ENCODE measurements at regions not wholly inside any gene's neighbourhood (a gene's known extent, or its start where the extent isn't known, plus 50 kb on each side); places are given as distances from the start of the nearest gene placed in this dataset.

DNA sequence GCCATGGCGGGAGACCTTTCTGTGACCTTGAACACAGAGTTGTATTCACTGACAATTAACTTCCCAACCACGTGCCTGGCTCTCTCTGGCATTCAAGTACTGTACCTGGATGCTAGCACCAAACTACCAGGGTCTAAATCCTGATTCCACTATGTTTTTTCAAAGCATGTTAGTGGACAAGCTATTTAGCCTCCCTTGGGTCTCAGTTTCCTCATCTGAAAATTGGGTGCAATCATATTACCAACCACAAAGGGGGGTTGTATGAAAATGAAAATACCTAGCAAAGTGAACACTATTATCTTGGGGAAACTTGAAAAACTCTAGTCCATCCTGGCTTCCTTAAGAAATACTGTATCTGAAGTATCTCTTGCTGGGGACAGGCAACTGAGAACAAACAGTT is 308.7 kb upstream of the SGK1 start:
- no peaks in the 10 kb centered on the region for H3K36me3 ChIP-seq
- intact Hi-C loops (cut with DNase I): no loop called here
- WGBS, 2 donors: 89 to 90% methylated on average over 2 of the region's 2 CpGs
- no peaks in the 10 kb centered on the region for H3K27me3 ChIP-seq
- H3K4me3 ChIP-seq (replicated peaks in 1 of 3): no peak overlapping the region
- peaks cover 4 to 25% of the 10 kb centered on the region in 2 donors for H3K4me1 ChIP-seq
- no peak for TF ChIP-seq POLR2A (IDR thresholded peaks at IDR 0.05)
- TF ChIP-seq, protein P1, sequence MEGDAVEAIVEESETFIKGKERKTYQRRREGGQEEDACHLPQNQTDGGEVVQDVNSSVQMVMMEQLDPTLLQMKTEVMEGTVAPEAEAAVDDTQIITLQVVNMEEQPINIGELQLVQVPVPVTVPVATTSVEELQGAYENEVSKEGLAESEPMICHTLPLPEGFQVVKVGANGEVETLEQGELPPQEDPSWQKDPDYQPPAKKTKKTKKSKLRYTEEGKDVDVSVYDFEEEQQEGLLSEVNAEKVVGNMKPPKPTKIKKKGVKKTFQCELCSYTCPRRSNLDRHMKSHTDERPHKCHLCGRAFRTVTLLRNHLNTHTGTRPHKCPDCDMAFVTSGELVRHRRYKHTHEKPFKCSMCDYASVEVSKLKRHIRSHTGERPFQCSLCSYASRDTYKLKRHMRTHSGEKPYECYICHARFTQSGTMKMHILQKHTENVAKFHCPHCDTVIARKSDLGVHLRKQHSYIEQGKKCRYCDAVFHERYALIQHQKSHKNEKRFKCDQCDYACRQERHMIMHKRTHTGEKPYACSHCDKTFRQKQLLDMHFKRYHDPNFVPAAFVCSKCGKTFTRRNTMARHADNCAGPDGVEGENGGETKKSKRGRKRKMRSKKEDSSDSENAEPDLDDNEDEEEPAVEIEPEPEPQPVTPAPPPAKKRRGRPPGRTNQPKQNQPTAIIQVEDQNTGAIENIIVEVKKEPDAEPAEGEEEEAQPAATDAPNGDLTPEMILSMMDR (IDR thresholded peaks at IDR 0.05): no peak
- H3K9me3 ChIP-seq: no peaks in the 10 kb centered on the region
- DNase-seq: no peak
- H3K27ac ChIP-seq: no peak overlapping the region

DNA sequence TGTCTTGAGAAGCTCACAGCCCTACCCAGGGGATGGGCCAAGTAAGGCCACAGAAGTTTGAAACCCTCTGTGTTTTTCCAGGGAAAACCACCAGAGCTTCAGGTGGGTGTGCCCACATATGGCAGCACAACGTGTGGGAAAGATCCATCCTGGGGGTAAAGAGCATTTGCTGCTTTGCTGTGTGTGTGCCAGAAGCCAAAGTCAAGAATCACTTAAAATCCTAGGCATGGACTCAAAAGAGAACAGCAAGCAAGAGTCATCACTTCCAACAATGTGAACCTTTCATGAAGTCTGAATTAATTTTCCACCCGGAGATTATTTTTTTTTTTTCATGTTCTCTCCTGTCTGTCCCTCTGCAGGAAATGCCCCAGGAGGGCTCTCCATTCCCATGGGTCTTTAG is 308.2 kb upstream of the SGK1 start:
- no peak overlapping the region for H3K4me3 ChIP-seq (replicated peaks in 1 of 3)
- intact Hi-C loops (cut with DNase I): no loop called here
- DNase-seq: no peak
- no peaks in the 10 kb centered on the region for H3K27me3 ChIP-seq
- no peaks in the 10 kb centered on the region for H3K9me3 ChIP-seq
- WGBS, 2 donors: 18 to 22% methylated on average over 2 of the region's 2 CpGs
- peaks cover 4 to 26% of the 10 kb centered on the region in 2 donors for H3K4me1 ChIP-seq
- no peak overlapping the region for H3K27ac ChIP-seq
- TF ChIP-seq POLR2A (IDR thresholded peaks at IDR 0.05): no peak
- TF ChIP-seq, protein P1 (IDR thresholded peaks at IDR 0.05): no peak
- H3K36me3 ChIP-seq: no peaks in the 10 kb centered on the region

DNA sequence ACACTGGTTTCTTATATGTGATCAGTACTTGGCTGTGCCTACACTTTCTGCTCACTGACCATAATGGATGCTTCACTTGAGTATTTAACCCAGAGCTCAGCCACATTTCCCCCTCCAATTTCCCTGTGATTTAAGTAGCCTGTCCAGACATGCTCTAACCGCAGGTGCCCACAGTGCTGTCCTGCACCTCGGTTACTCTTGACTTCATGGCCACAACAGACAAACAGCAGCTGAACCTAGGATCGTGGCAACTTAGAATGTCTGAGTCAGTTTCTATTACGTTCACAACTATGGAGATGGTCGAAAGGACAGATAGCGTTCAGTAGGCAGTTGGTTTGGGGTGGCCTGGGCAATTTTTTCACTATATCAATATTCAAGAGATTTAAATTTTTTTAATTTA is 306.9 kb upstream of the SGK1 start:
- H3K4me3 ChIP-seq (replicated peaks in 1 of 3): no peak overlapping the region
- WGBS, 2 donors: 97 to 98% methylated on average over 6 of the region's 6 CpGs
- no peaks in the 10 kb centered on the region for H3K27me3 ChIP-seq
- peaks cover 6 to 26% of the 10 kb centered on the region in 2 donors for H3K4me1 ChIP-seq
- no peak overlapping the region for H3K27ac ChIP-seq
- no peaks in the 10 kb centered on the region for H3K36me3 ChIP-seq
- intact Hi-C loops (cut with DNase I): no loop called here
- H3K9me3 ChIP-seq: no peaks in the 10 kb centered on the region
- no peak for TF ChIP-seq POLR2A (IDR thresholded peaks at IDR 0.05)
- TF ChIP-seq, protein P1 (IDR thresholded peaks at IDR 0.05): no peak
- no peak for DNase-seq

DNA sequence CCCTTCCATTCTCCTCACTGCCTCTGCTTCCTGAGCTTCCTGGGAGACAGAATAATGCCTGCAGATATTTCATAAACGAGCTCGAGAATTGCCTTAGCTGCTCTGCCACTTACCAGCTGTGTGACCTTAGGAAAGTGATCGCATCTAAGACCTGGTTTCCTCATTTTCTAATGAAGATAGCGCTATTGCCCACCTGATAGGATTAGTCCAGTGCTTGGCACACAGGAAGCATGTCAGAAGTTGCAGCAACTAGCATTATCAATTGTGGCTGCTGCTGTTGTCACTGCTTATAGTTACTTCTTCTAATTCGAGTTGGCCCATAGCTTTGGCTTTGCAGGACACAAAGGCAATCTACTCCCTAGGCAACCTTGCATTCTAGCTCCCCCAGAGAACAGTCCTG is 305.5 kb upstream of the SGK1 start:
- no peak for TF ChIP-seq POLR2A (IDR thresholded peaks at IDR 0.05)
- TF ChIP-seq, protein P1 (IDR thresholded peaks at IDR 0.05): no peak
- Histone ChIP-seq H3K4me3 (replicated peaks in 1 of 3) (no peak overlapping the region), H3K36me3 (no peaks in the 10 kb centered on the region), H3K27ac (no peak overlapping the region), H3K4me1 (peaks cover 8 to 26% of the 10 kb centered on the region in 2 donors), H3K9me3 (no peaks in the 10 kb centered on the region), H3K27me3 (no peaks in the 10 kb centered on the region)
- no peak for DNase-seq
- 90 to 95% methylated on average over 5 of the region's 5 CpGs for WGBS, 2 donors
- intact Hi-C loops (cut with DNase I): no loop called here

DNA sequence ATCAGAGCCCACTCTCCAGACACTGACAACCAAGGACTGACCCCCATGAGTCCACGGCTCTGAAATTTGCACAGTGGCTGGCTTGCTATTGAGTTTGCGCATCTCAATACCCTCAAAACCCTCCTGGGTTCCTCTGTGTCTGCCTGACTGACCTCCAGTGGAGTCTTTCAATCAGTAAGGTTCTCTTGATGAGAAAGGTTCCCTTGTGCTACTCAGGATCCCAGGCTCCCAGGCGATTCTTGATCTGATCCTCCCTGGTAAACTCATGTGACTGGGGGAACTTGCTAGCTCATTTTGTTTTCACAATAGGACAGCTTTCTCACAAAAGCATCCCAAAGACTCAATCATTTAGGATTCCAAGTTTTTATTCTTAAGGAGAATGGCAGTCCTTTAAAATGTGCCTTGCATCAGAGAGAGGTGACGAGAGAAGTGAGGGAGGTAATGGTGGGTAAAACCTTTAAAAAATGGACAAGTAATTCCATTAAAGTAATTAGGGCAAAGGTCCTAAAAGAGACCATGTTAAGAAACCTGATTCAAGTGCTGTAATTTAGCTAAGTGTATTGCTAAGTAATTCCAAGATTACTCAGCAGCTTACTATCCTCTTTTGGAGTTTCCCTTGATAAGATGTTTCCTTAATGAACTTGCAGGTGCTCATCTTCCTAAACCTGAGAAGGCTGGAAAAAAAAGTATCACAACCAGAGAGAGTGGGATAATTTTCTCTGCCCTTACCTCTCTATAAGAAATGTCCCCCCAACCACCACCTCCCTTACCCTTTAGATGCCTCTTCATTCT is 304.7 kb upstream of the SGK1 start:
- Histone ChIP-seq H3K36me3 (no peaks in the 10 kb centered on the region), H3K4me3 (replicated peaks in 1 of 3) (no peak overlapping the region), H3K27me3 (no peaks in the 10 kb centered on the region), H3K9me3 (no peaks in the 10 kb centered on the region), H3K27ac (no peak overlapping the region), H3K4me1 (peaks cover 4 to 20% of the 10 kb centered on the region in 2 donors)
- TF ChIP-seq, protein P1 (IDR thresholded peaks at IDR 0.05): no peak
- TF ChIP-seq POLR2A (IDR thresholded peaks at IDR 0.05): no peak
- intact Hi-C loops (cut with DNase I): no loop called here
- 91 to 93% methylated on average over 4 of the region's 4 CpGs for WGBS, 2 donors
- no peak for DNase-seq
